ENCODE measurements at regions not wholly inside any gene's neighbourhood (a gene's known extent, or its start where the extent isn't known, plus 50 kb on each side); places are given as distances from the start of the nearest gene placed in this dataset.
"Not testable (repeated sequence)": the region's sequence is repeated elsewhere in the genome, so short reads cannot be mapped to it uniquely, and the experiment has no call there.

- no peak for DNase-seq (ENCODE audit: low spot score)
These were observed 1424.5 kb upstream of the NUDT12 start for GRCh38 chr5:104987074-104987473.

DNA sequence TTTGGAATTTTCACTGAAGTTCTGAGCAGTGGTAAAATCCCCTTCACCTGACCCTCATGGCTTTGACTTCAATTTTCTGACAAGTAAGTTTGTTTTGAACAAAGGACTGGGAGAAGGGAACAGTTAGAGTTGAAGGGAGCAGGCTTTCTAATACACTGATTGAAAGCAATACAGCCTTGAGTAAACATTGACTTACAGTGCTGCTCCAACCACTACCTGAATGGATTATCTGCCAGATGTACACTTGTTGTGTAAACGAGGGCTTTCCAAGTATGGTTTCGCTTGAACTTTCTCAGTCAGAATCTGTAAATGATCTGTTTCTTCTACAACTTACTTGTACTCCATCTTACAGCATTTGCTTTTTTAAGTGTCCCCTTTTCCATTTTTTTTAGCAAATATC, 1414.9 kb upstream of the NUDT12 start:
- DNase-seq (ENCODE audit: low spot score) = no peak

GRCh38 chr5:104967806-104968410, 1405.3 kb upstream of the NUDT12 start:
- no peak for DNase-seq (ENCODE audit: low spot score)

- no peak for DNase-seq (ENCODE audit: low spot score)
These were observed 1402.4 kb upstream of the NUDT12 start for GRCh38 chr5:104965006-104965405.

GRCh38 chr5:104955479-104955878, 1392.9 kb upstream of the NUDT12 start:
- DNase-seq (ENCODE audit: low spot score) = no peak

- DNase-seq (ENCODE audit: low spot score) = no peak
These were observed 1390.3 kb upstream of the NUDT12 start for GRCh38 chr5:104952876-104953275.

GRCh38 chr5:104951829-104952228, 1389.2 kb upstream of the NUDT12 start:
- DNase-seq (ENCODE audit: low spot score) = no peak

GRCh38 chr5:104947076-104947475, 1384.5 kb upstream of the NUDT12 start:
- no peak for DNase-seq (ENCODE audit: low spot score)

DNA sequence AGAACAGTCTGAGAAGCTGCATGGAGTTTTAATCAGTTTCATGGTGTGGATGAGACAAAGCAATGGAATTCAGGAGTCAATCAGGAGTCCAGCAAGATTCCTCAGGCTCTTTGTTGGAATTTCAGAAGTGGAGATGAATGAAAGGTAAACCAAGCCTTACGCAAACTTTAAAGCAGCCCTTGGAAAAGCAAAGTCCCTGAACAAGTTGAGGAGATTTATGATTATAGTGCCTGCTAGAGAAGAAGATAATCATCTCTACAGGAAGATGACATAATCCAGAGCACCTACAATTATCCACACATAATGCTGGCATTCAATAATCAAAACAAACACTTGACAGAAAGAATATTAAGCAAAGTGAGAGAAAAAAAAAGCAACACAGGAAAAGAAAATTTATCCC, 1380.1 kb upstream of the NUDT12 start:
- no peak for DNase-seq (ENCODE audit: low spot score)

GRCh38 chr5:104941030-104941645, 1378.5 kb upstream of the NUDT12 start:
- no peak for DNase-seq (ENCODE audit: low spot score)

GRCh38 chr5:104937598-104937997, 1375.0 kb upstream of the NUDT12 start:
- DNase-seq (ENCODE audit: low spot score) = no peak

- no peak for DNase-seq (ENCODE audit: low spot score)
These were observed 1369.8 kb upstream of the NUDT12 start for GRCh38 chr5:104932431-104932830.

GRCh38 chr5:104928906-104929520, 1366.4 kb upstream of the NUDT12 start:
- DNase-seq (ENCODE audit: low spot score) = no peak

DNA sequence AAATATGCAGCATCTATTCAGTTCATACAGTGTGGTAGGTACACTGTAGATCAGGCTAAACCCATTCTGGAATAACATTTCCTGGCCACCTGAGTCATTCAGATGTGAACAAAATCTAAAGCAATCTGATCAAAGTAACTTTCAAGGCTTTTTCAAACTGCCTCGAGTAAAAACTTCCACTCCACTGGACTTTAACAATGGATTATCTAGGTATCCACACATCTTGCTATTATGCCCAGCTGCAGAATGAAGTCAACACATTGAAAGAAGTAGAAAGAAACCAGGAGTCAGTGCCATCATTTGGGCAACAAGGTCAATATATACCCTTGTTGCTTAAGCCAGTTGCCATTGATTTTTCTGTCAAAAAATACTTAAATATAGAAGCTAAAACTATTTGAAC, 1352.6 kb upstream of the NUDT12 start:
- no peak for DNase-seq (ENCODE audit: low spot score)

GRCh38 chr5:104914536-104915070, 1352.0 kb upstream of the NUDT12 start:
- no peak for DNase-seq (ENCODE audit: low spot score)

DNA sequence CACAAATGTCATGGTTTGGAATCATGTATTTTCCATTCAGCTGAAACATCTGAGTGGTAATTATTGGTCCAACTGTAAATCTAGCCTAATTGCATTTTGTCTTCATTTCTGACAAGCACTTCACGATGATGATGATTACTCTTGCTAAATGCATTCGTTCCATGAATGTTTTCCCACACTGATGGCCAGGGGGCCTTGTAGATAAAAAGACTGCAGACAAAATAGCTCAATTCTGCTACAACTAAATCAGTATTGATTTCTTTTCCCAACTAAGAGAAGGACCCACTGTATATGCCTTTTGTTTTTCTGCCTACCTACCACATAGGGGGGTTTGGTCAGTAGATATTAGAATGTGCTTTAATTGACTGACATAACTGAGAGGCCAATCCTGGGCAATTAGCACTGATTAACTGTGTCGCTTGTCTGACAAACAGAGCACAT, 1351.3 kb upstream of the NUDT12 start:
- no peak for DNase-seq (ENCODE audit: low spot score)

- DNase-seq (ENCODE audit: low spot score) = no peak
These were observed 1347.2 kb upstream of the NUDT12 start for GRCh38 chr5:104909803-104910202.

GRCh38 chr5:104904561-104904960, 1342.0 kb upstream of the NUDT12 start:
- DNase-seq (ENCODE audit: low spot score) = no peak

GRCh38 chr5:104903941-104904340, 1341.4 kb upstream of the NUDT12 start:
- no peak for DNase-seq (ENCODE audit: low spot score)

- DNase-seq (ENCODE audit: low spot score) = no peak
These were observed 1329.0 kb upstream of the NUDT12 start for GRCh38 chr5:104891596-104891995.

DNA sequence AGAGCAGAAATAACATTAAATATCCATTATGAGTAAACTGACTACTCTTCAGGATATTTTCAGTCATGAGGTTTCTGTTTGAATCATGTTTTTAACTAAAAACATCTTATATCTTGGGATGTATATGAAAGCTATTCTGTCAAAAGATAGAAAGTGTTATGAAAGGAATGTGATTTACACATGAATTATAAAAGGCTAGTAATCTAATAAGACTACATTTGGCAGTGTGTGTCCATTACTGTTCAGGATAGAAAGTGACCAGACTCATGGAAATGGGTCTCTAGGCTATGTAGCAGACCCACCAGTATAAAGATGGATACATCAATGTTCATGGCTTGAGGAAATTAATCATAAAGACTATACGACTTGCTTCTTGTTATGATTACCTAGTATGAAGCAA, 1328.2 kb upstream of the NUDT12 start:
- no peak for DNase-seq (ENCODE audit: low spot score)

GRCh38 chr5:104859437-104859836, 1296.8 kb upstream of the NUDT12 start:
- no peak for DNase-seq (ENCODE audit: low spot score)

DNA sequence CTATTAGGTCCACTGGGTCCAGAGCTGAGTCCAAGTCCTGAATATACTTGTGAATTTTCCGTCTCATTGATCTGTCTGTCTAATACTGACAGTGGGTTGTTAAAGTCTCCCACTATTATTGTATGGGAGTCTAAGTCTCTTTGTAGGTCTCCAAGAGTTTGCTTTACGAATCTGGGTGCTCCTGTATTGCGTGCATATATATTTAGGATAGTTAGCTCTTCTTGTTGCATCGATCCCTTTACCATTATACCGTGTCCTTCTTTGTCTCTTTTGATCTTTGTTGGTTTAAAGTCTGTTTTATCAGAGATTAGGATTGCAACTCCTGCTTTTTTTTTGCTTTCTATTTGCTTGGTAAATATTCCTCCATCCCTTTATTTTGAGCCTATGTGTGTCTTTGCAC, 1289.5 kb upstream of the NUDT12 start:
- not testable (repeated sequence) for DNase-seq (ENCODE audit: low spot score)
